Muscle of back (tissue), 3 donors: ENCODE measurements at regions not wholly inside any gene's neighbourhood (a gene's known extent, or its start where the extent isn't known, plus 50 kb on each side); places are given as distances from the start of the nearest gene placed in this dataset.

Experiments
- DNase-seq, 3 donors: peaks; one replicate each; pipeline versions ENCODE4 v3.0.0 to v3.0.0-alpha.2; 2013

- DNase-seq = no peak
Measured at GRCh38 chr15:66944121-66944520, 121.3 kb upstream of the SMAD3 start.

- DNase-seq = no peak
Measured at GRCh38 chr15:66945286-66945685, 120.1 kb upstream of the SMAD3 start.

GRCh38 chr15:66945842-66946241, 119.6 kb upstream of the SMAD3 start:
- no peak for DNase-seq

- DNase-seq = peak; percentile 64 to 83 (median 82)
Measured at GRCh38 chr15:66946578-66947164, 118.7 kb upstream of the SMAD3 start.

- no peak for DNase-seq
Measured at GRCh38 chr15:66947471-66947870, 117.9 kb upstream of the SMAD3 start.

GRCh38 chr15:66948294-66948693, 117.1 kb upstream of the SMAD3 start:
- no peak for DNase-seq

- DNase-seq = no peak
Measured at GRCh38 chr15:66950114-66950513, 115.3 kb upstream of the SMAD3 start.

GRCh38 chr15:66951531-66952320, 113.7 kb upstream of the SMAD3 start:
- DNase-seq = peak in 1 of 3 donors; percentile 28

- no peak for DNase-seq
Measured at GRCh38 chr15:66952756-66953522, 112.5 kb upstream of the SMAD3 start.

- no peak for DNase-seq
Measured at GRCh38 chr15:66953523-66954229, 111.7 kb upstream of the SMAD3 start.

- DNase-seq = no peak
Measured at GRCh38 chr15:66954601-66955000, 110.8 kb upstream of the SMAD3 start.

GRCh38 chr15:66955001-66955516, 110.3 kb upstream of the SMAD3 start:
- DNase-seq = no peak

- DNase-seq = no peak
Measured at GRCh38 chr15:66955871-66956585, 109.4 kb upstream of the SMAD3 start.

- DNase-seq = no peak
Measured at GRCh38 chr15:66956672-66957430, 108.6 kb upstream of the SMAD3 start.

GRCh38 chr15:66957431-66957720, 108.0 kb upstream of the SMAD3 start:
- no peak for DNase-seq

- DNase-seq = no peak
Measured at GRCh38 chr15:66959066-66959465, 106.3 kb upstream of the SMAD3 start.

GRCh38 chr15:66959875-66960274, 105.5 kb upstream of the SMAD3 start:
- no peak for DNase-seq

GRCh38 chr15:66960519-66960918, 104.9 kb upstream of the SMAD3 start:
- no peak for DNase-seq

GRCh38 chr15:66961407-66961884, 104.0 kb upstream of the SMAD3 start:
- peak in 1 of 3 donors; percentile 44 for DNase-seq

- no peak for DNase-seq
Measured at GRCh38 chr15:66961901-66962300, 103.5 kb upstream of the SMAD3 start.

- no peak for DNase-seq
Measured at GRCh38 chr15:66962522-66962921, 102.9 kb upstream of the SMAD3 start.
